Astrocyte (in vitro differentiated cells and primary cell): ENCODE measurements at regions not wholly inside any gene's neighbourhood (a gene's known extent, or its start where the extent isn't known, plus 50 kb on each side); places are given as distances from the start of the nearest gene placed in this dataset.

ENCODE experiments used
- CTCF ChIP-seq: IDR thresholded peaks from 2 replicates; pipeline ENCODE4 v1.5.1; 2011; ENCODE audit warnings: low read depth, mild to moderate bottlenecking, inconsistent platforms, low read length, moderate library complexity; ENCODE audit not compliant: insufficient read depth
- EZH2 ChIP-seq: IDR thresholded peaks from 2 replicates; pipeline ENCODE4 v1.6.1; 2012; ENCODE audit warnings: mild to moderate bottlenecking, low read length, inconsistent platforms; ENCODE audit not compliant: insufficient read depth

GRCh38 chr14:83491091-83491490 is 1957.4 kb upstream of the SEL1L start:
- no peak for TF ChIP-seq CTCF
- no peak for TF ChIP-seq EZH2
